ENCODE measurements at regions not wholly inside any gene's neighbourhood (a gene's known extent, or its start where the extent isn't known, plus 50 kb on each side); places are given as distances from the start of the nearest gene placed in this dataset.

DNA sequence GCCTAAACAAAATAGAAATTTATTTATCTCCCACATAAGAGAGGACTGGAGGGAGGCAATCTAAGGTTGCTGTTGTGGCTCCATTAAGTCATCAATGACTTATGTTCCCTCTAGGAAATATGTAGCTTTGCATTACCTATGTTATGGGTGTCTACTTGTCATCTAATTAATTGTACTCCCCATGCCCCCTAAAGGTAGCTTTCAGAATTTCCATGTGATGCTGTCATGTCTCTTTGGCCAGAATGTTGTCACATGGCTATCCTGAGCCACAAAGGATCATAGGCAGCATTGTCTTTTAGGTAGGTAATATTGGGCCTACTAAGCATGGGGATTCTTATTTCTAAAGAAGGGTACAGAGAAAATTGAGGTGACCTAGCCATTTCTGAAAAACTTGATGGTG lies 935.6 kb upstream of the FANCL start:
- TF ChIP-seq CTCF (IDR thresholded peaks at IDR 0.05) (no peak), JUNB (IDR thresholded peaks at IDR 0.05) (no peak), FOSL2 (IDR thresholded peaks at IDR 0.05) (no peak), FOSL2 (CRISPR knock-in tag; IDR thresholded peaks at IDR 0.05) (no peak), HOXB13 (CRISPR knock-in tag; IDR thresholded peaks at IDR 0.05; ENCODE audit: low read depth) (no peak), JUN (IDR thresholded peaks at IDR 0.05) (no peak), POLR2A (IDR thresholded peaks at IDR 0.05; ENCODE audit: low read length) (no peak), RCOR1 (IDR thresholded peaks at IDR 0.05; ENCODE audit: low read depth, low read length) (no peak), ELK1 (IDR thresholded peaks at IDR 0.05; ENCODE audit: low read depth, low read length) (no peak)

Measured in A549 (cell line).